CD4-positive, alpha-beta T cell treated with Interleukin-6 at 100 ng/mL for 8 hours (primary cell): ENCODE measurements at regions not wholly inside any gene's neighbourhood (a gene's known extent, or its start where the extent isn't known, plus 50 kb on each side); places are given as distances from the start of the nearest gene placed in this dataset.
"Not testable (repeated sequence)": the region's sequence is repeated elsewhere in the genome, so short reads cannot be mapped to it uniquely, and the experiment has no call there.

Experiments used
- DNase-seq: peaks from one replicate; pipeline ENCODE4 v3.0.0-alpha.2; 2020; ENCODE audit warnings: mixed read lengths, low spot score

GRCh38 chr7:155229548-155230168, 68.0 kb upstream of the INSIG1 start:
- no peak for DNase-seq

GRCh38 chr7:155230169-155230593, 67.5 kb upstream of the INSIG1 start:
- DNase-seq = no peak

GRCh38 chr7:155231241-155231800, 66.4 kb upstream of the INSIG1 start:
- no peak for DNase-seq

GRCh38 chr7:155231941-155232340, 65.7 kb upstream of the INSIG1 start:
- no peak for DNase-seq

GRCh38 chr7:155232911-155233310, 64.8 kb upstream of the INSIG1 start:
- DNase-seq = no peak

GRCh38 chr7:155233311-155234157, 64.1 kb upstream of the INSIG1 start:
- no peak for DNase-seq

GRCh38 chr7:155234158-155234492, 63.6 kb upstream of the INSIG1 start:
- no peak for DNase-seq

GRCh38 chr7:155234950-155235789, 62.5 kb upstream of the INSIG1 start:
- no peak for DNase-seq

GRCh38 chr7:155236386-155236785, 61.3 kb upstream of the INSIG1 start:
- no peak for DNase-seq

- DNase-seq = no peak
Measured at GRCh38 chr7:155237297-155237696, 60.4 kb upstream of the INSIG1 start.

GRCh38 chr7:155237730-155238129, 59.9 kb upstream of the INSIG1 start:
- DNase-seq = no peak

- DNase-seq = not testable (repeated sequence)
Measured at GRCh38 chr7:155239431-155240087, 58.1 kb upstream of the INSIG1 start.

- no peak for DNase-seq
Measured at GRCh38 chr7:155244675-155245074, 53.0 kb upstream of the INSIG1 start.

- no peak for DNase-seq
Measured at GRCh38 chr7:155247479-155248365, 50.0 kb upstream of the INSIG1 start.
